Activated CD4-positive, alpha-beta T cell treated with anti-CD3 and anti-CD28 coated beads, Interleukin-2, amount 50 U/mL, for 48 hours (primary cell): ENCODE measurements at regions not wholly inside any gene's neighbourhood (a gene's known extent, or its start where the extent isn't known, plus 50 kb on each side); places are given as distances from the start of the nearest gene placed in this dataset.
"Not testable (repeated sequence)": the region's sequence is repeated elsewhere in the genome, so short reads cannot be mapped to it uniquely, and the experiment has no call there.

Experiments
- DNase-seq, 2 experiments: peaks; one replicate each; pipeline ENCODE4 v3.0.0-alpha.2; 2020

DNA sequence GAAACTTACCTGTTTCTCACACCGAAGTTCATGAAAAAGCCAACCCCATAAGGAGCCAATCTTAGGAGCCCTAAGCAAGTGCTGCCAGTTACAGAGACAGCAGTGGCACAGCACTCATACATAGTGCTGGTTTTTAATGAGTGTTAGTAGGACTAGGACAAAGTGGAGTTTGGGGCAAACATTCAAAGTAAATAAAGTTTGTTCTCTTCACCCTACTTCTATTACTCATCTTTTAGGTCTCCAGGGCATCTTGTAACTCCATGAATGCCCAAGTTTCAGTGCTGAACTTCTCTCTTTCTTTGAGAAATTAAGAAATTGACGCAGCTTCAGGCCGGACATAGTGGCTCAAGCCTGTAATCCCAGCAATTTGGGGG lies 584.7 kb downstream of the EBF1 start:
- no peak for DNase-seq

DNA sequence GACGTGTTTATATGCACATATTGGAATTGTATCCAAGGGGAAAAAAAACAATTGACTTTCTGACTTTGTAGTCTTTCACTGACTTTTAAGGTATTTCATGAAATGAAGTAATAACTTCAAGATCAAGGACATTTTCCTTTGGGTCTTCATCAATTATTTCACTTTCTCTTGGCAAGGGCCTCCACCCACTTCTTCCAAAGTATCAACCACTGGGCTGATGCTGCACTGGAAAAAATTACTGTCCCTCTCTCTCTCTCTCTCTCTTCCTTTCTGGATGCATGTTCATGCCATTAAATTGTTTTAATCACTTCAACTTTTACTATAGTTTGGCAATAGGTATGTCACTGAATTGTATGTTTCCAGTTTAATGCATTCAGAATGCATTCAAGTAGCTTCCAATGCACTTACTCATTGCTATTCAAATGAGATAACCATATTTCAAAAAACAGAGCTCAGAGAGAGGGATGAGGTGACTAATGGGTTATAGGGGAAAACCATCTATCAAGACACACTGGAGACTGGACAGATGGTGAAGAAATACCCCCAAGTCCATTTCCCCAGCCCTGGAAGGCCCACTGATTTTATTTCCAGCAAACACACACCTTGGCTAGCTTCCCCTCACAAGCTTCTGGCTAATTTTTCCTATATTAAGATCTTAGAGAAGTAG lies 585.3 kb downstream of the EBF1 start:
- no peak for DNase-seq

DNA sequence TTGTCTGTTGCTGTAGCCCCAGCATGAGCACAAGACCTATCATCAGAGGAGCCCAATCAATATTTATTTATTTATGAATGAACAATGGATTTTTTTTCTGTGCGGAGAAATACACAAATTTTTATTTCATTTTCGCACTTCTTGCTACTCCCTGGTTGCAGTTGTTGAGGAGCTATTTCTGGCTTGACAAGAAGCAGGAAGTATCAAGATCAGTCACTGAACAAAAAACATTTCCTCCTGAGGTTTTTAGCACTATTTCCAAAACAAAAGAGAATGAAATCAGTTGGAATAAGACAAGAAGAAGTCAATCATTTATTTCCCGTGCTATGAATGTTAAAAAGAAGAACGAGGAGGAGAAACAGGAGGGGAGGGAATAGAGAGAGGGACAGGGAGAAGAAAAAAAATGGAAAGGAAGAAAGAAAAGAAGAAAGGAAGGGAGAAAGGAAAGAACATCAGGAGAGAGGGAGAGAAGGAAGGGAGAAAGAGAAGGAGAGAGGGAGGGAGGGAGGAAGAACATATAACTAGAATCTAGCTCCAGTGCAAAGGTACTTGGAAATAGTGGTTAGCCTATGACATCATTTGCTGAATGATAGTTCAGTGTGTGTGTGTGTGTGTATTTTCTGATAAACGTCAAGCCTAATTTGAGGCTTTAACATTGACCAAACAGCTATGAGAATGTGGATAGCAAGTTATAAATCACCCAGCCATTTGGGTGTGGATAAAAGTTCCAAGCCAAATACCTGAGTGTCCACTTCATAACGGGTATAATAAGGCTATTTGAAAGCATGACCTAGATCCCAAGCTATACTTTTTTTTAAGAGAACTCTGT lies 586.0 kb downstream of the EBF1 start:
- DNase-seq = no peak

DNA sequence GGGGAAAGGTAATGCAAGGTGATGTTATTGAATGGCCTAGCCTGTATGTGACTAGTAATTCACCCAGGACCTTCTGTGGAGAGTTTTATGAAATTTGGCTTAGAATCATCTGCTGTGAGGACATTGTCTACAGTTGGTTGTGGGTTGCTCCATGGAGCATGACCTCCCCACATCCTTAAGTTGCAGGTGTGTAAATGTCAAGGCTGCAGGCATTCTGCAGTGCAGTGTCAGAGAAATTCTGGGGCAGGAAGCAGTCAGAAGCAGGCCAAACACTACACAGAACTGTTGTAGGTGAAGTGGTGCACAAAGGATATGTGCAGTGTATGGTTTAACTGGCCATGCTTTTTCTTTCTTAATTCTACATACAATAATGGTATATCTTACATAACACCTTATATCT lies 588.3 kb downstream of the EBF1 start:
- DNase-seq = no peak

DNA sequence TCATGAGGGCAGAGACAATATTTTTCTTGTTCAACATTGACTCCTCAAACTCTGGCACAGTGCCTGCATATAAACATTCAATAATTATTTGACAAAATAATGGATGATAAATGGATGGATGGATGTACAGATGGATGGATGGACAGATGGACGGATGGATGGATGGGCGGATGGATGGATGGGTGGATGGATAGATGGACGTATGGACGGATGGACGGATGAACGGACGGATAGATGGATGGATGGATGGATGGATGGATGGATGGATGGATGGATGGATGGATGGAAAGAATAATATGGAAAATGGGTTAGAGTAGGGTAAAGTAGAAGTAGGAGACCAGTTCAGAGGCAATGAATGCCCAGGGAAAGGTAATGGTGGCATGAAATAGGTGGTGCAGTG lies 589.2 kb downstream of the EBF1 start:
- DNase-seq = no peak

DNA sequence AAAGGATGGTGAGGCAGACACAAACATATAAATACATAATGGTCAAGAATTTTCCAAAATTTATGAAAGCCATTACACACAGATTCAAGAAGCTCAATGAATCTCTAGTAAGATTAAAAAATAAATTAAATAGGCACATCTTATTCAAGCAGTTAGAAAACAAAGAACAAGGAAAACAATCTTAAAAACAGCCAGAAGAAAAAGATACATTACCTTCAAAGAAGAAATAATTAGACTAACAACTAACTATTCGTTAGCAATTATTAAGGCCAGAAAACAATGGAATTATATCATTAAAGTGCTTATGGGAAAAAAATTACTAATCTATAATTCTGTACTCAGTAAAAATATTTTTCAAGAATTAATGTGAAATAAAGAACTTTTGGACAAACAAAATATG lies 593.1 kb downstream of the EBF1 start:
- no peak for DNase-seq

DNA sequence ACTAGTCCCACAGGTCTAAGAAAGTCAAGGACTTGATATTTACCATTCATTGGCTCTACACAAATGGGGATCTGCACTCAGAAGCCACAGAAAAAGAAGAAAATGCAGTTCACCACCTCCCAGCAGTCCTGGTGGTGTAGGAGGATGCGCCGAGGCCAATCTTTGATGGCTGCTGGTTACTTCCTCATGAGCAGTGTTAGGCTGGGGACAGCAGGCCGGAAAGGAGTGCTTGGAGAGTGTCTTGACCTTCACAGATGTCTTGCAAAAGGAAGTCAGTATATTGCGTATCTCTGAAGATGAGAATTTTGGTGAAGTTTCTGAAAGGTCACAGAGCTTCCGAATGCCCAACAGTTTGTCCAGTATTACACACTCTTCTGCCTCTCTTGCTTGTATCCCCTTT lies 597.0 kb downstream of the EBF1 start:
- no peak for DNase-seq

DNA sequence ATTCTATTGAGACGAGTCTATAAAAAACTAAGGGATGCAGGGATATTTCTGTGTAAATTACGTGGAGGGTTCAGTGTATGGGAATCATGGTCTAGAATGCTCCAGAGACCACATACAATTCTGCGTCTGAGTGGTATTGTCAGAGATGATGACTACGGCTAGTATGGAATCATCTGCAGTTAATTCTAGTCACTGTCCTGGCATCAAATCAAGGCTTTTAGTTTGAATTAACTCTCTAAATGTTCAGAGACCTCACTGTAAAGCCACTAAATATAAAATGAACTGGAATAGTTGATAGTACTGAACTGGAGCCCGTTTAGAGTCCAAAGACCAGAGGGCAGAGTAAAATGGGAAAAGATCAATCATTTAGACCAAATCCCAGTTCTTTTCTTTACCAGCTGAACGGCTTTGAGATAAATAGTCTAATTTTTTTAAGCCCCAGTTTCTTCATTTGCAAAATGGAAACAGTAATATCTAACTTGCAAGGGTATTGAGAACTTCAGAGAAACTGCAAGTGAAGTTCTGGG lies 599.8 kb downstream of the EBF1 start:
- no peak for DNase-seq

DNA sequence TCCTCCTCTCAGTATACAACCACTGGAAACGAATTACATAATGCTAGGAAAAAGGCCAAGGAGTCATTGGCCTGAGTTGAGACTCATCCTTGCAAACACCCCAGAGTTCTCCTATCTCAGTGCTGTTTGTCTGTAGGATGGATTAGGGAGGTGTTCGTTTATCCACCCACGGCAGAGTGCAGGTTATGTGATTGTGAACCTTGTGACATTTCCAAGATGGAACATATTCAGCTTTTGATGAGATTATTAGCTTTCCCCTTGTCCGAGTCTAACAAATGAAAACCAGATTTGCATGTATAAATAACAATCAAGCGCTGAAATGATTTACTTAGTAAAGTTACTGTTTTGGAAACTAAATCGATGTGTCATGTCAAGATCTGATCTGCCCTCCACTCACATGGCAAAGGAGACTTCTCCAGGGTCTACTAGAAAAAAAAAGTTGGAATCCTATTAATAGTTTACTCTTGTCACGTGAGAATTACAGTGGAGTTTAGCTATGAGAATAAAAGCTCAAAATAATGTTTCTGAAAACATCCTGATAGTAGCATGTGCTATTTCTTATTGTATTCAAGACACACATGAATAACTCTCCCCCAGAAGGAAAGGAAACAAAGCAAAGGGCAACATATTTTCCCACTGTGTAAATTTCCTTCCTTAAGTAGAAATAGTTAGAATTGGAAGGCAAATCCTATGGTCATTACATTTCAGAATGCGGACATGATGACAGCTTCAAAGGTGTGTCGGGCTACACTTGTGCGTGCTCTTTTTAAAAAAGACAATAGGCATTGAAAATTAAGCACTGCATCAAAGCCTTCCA lies 600.4 kb downstream of the EBF1 start:
- no peak for DNase-seq

DNA sequence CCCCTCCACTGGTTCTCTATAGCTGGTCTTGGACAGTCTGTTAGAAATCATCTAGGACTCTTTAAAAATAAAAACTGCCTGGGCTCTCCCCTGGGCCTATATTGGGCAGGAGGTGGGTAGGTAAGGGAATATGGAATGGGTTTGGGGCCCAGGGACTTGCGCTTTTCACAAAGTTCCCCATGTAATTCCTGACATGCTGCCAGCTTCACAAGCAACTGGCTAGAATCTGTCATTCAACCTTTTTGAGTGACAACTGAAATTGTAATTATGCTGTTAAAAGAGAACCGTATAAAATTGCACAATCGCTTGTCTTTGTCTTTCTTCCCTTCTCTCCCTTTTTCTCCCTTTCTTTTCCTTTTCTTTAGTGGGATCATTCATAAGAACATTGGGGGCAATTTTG lies 603.1 kb downstream of the EBF1 start:
- no peak for DNase-seq

DNA sequence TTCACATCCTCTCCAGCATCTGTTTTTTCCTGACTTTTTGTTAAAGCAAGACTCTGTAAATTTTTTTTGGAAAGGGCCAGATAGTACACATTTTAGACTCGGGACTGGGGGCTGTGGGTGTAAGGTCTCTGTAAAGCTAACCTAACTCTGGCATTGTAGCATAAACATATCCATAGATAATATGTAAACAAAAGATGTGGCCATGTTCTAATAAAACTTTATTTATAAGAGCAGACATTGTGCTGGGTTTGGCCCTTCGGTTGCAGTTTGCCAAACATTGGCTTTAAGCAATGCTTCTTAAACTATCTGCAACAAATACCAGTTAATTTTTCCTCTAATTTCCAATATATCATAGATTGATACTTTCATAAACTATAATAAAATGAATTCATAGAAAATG lies 605.2 kb downstream of the EBF1 start:
- DNase-seq = no peak

DNA sequence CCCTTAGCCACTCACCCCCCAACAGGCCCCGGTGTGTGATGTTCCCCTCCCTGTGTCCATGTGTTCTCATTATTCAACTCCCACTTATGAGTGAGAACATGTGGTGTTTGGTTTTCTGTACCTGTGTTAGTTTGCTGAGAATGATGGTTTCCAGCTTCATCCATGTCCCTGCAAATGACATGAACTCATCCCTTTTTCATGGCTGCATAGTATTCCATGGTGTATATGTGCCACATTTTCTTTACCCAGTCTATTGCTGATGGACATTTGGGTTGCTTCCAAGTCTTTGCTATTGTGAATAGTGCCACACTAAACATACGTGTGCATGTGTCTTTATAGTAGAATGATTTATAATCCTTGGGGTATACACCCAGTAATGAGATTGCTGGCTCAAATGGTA lies 605.7 kb downstream of the EBF1 start:
- DNase-seq = not testable (repeated sequence)

DNA sequence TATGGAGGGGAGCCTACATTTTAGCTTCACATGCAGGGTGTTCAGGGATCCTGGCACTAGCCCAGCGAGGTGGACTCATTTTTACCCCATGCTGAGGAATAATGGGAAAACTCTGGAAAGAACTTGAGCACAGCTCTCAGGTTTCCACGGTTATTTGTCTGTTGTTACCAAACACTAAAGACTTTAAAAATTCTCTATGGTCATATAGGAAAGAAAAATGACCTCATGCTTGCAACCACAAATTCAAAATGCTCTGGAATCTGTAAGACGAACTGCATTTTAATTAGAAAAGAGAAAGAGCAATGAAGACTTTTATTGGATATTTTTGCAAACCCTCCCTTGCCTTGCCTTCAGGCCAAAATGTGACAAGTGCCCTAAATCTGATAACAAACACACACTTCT lies 606.9 kb downstream of the EBF1 start:
- DNase-seq = no peak

DNA sequence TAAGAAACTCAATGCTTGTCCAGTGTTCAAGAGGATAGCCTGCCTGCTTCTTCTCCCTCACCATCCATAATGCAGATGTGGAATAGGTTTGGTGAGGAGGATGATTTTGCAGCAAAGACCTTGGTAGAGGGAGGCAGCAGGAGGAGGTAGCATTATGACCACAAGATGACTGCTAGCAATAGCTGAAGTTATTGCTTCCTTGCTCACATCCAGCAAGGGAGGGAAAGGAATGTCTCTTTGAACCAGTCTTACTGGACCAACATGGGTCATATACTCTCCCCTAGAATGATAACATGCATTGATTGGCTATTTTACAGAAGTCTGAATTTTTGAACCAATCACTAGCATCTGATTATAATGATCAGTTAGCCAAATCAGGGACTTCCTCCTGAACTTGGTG lies 607.6 kb downstream of the EBF1 start:
- DNase-seq = no peak

DNA sequence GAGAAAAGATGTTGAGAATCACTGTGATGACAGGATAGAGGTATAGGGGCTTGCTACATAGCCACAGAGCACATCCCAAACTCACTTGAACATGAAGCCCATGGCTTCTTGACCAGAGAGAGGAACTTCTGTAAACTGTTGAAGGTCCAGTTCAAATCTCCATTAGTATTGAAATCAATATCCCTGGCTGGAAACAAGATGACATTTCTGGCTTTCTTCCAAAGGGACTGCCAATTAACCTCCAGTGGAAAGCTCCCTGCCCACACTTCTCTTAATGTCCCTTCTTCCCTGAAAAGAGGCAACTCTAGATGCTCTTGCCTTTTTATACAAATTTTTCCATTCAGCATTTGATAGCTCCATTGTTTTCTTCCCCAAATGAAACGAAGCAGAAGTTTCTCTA lies 612.1 kb downstream of the EBF1 start:
- no peak for DNase-seq

DNA sequence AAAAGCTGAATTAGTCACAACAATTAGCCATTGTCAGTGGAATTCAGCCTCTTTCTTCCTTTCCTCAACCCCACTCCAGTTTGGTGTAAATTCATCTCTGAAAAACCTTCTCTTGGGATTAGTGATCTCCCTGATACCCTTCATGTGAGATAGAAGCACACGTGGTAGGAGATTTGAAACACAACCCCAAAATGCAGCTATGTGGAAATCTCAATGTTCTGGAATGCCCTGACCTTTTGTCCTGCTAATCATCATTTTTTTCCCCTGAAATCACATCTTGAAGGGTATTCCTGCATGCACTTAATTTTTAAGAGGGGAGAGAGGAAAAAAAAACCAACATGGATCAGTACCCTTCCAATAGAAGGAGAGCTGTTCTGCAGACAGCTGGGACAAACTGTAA lies 612.6 kb downstream of the EBF1 start:
- no peak for DNase-seq

DNA sequence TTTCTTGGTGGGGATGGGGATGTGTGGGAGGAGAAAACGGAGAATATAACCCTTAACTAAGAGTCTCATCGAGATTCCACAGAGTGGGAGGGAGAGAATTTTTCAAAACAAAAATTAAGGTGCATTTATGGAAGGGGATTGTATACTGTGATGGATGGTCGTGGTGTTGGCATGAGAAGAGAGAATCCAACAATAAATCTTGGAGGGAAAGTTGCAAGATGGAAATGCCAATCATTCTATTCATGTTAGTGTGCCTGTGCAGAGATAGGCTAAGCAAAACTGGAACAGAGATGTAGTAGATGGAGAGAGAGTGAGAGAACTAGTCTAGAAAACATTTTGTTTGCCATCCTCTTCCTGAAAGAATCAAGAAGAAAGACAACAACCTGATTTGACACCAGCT lies 613.1 kb downstream of the EBF1 start:
- DNase-seq = no peak

DNA sequence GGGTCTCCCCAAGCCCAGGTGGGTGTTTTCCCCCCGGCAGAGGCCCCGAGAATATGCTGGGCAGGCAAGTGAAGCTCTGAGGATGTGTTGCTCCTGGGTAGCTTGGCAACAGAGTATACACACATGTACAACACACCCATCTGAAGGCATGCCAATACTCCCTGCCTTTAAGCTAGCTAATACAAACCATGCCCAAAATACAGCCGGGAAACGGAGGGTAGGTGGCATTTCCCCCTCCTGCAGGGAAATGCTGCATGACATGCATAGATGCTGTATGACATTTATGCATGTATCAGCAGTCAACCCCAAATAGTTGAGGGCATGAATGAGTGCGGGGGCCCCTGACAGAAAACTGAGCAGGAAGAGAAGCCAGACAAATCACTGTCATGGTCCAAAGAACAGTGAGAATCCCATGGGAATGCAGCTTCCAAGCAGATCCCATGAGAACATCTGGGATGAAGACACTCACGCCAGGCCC lies 614.1 kb downstream of the EBF1 start:
- DNase-seq = no peak

DNA sequence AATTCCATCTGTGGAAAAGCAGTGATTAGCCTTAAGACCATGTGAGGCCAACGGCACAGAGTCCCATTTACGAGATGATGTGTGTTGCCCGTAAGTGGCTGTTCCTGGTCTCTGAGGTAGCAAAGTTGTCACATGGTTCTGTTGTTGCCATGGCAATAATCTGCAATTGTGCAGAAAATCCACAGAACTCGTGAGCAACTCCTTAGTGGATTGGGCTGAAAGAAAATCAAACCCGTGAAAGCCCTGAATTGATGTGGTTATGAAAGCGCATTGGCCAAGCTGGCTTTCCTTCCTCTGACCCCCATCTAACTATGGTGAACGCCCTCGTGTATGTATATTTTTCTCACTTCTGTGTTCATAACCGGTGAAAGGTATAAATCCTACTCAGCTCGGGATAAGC lies 614.7 kb downstream of the EBF1 start:
- DNase-seq = no peak

DNA sequence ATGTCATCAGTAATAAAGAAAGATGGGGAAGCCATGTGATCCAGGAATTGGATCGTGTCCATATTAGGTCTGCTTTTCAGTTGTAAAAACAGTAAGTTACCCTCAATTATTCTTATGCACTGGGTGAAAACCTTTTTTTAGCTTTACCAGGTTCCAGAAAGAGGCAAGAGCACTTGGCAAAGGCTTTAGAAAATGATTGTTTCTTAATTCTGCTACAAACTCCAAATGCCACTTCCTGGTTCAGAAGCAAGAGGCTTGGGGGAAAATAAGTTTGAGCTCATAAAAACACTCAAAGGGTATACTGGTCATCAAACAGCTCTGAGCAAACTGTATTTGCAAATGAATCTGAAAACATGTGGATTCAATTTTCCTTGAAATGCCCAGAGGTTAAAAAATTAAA lies 615.6 kb downstream of the EBF1 start:
- no peak for DNase-seq

DNA sequence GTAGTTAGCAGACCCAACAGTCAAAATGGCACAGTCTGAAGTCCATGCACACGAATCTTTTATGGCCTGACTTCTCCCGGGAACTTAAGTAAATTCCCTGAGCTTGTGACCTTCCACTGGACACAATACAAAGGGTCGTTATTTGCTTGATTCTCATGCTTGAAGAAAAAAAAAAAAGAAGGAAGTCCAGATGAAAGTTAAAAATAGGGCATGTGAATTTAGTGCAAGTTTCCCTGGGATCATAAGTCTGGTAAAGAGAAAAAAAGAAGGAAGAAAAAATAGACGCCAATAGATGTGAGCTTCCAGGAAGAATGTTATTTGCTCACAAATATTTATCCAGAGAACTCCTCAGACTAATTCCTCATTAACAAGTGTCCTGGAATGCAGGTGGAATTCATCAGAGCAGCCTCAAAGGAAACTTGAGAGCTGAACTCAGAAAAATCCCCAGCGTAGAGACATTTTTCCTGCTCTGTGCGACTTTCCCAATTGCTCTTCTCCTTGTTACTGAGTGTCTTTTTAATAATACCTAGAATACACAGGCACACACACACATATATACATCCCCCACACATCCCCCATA lies 616.3 kb downstream of the EBF1 start:
- no peak for DNase-seq

DNA sequence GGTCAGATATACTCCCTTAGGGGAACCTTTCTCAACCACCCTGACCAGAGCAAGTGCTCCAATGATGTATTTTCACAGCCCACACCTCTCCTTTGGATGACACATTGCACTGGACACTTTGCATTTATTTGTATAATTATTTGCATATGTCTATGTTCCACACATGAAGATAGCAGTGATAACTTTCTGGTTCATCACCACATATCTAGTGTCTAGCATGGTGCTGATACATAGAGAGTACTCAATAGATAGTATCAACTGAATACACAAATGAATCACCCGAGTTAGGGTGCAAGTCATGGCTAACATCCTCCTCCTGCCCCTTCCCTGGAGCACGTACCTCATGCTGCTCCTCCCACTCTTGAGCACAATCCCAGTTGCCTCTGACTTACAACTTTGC lies 617.6 kb downstream of the EBF1 start:
- no peak for DNase-seq

DNA sequence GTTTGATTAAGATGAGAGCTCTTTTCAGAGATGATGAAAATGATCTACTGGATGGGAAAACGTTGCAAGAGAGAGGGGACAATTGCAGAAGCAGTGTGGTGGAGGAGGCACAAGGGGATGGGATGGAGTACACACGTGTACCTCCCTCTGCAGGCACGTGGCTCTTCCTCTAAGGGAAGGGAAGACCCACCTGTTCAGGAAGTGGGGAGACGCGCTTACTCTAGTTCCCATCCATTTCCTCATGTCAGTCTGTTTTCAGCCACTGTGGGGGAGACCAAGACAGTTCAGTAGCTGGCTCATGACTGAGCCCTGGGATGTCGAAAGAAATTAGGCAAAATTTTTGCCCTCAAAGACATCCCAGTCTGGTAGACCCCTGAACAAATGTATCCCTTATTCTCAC lies 619.2 kb upstream of the CLINT1 start:
- DNase-seq = no peak
